ENCODE measurements at regions not wholly inside any gene's neighbourhood (a gene's known extent, or its start where the extent isn't known, plus 50 kb on each side); places are given as distances from the start of the nearest gene placed in this dataset.

GRCh38 chr11:79544361-79544760 lies 103.5 kb upstream of the TENM4 start (continued):
- TF ChIP-seq, protein P1, sequence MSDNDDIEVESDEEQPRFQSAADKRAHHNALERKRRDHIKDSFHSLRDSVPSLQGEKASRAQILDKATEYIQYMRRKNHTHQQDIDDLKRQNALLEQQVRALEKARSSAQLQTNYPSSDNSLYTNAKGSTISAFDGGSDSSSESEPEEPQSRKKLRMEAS (IDR thresholded peaks at IDR 0.05): no peak

Measured in H1 (cell line).